HG02678 (cell line): ENCODE measurements at regions not wholly inside any gene's neighbourhood (a gene's known extent, or its start where the extent isn't known, plus 50 kb on each side); places are given as distances from the start of the nearest gene placed in this dataset.

Experiments
- ATAC-seq: cut with Tn5 transposase; IDR thresholded peaks from one replicate; pipeline ENCODE4 v1.9.1; 2021; ENCODE audit warnings: mild to moderate bottlenecking, moderate library complexity; ENCODE audit not compliant: unreplicated experiment

DNA sequence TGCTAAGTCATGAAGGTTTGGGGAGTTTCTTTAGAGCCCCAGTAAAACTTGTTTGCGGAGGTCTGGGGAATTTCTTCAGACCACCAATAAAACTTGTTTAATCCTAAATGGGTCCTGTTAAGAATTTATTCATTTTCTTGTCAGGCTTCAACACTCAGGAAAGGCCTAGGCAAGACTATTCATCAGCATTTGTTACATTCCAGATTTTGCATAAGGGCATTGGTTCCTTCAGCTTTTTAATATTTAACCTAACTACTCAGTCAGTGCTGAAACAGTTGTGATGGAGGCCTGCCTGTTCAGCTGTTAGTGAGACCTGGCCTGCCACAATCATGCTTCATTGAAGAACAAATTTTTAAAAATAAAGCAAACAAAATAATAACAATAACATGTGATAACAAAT, 954.2 kb upstream of the SEMA6D start:
- ATAC-seq = no peak

DNA sequence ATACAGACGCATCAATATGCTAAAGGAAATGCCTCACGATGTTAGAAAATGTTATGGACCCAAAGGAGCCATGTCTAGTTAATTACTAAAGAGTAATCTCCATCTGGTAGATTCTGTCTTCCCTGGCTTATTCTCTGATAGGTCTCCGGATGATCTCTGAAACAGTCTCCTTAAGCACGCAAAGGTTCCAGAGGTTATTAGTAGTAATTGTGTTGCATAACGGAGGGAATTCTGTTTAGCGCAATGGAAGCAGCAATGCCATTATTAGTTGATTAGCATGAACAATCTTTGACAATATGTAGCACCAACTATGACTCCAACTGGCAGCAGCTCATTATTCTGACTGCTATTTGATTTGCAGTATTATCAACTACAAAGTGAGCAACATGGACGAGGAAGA, 952.5 kb upstream of the SEMA6D start:
- ATAC-seq = no peak

DNA sequence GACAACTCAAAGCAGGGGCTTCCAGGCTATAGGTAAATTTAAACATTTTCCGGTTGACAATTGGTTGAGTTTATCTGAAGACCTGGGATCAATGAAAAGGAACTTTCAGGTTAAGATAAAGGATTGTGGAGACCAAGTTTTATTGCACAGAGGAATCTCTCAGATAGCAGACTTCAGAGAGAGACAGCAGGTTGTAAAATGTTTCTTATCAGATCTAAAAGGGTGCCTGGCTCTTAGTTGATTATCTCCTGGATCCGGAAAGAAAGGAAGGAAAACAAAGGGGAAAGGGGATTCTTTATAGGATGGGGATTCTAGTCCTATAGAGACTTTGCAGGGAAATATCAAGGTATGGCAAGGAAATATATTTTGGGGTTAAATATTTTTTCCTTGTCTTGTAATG, 951.3 kb upstream of the SEMA6D start:
- ATAC-seq = no peak

DNA sequence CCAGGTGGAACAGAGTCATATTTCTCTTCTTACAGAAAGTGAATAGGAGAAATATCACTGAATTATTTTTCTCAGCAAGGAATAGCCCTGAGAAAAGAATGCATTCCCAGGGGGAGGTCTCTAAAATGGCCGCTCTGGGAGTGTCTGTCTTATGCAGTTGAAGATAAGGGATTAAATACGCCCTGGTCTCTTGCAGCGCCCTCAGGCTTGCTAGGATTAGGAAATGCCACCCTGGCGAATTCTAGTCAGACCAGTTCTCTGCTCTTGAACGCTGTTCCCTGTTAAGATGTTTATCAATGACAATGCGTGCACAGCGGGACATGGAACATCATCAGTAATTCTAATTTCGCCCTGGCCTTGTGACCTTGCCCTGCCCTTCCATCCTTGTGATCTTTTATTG, 949.0 kb upstream of the SEMA6D start:
- ATAC-seq = no peak

DNA sequence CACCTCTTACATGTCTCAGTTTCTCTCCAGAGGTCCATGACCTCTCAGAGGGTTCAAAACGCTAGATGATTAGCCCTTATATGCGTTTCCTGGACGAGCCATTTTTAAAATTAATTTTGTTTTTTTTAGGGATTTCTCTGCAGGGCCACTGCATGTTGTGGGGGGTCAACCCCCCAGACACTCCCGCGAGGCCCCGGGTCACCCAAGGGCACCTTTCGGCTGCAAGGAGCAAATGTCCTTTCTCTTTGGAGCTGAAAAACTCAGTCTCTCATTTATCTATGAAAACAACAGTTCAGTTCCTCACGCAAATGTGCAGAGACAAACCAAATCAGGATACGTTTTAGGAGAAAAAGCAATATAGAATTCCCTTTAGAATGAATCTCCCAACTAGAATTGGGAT, 944.3 kb upstream of the SEMA6D start:
- no peak for ATAC-seq

DNA sequence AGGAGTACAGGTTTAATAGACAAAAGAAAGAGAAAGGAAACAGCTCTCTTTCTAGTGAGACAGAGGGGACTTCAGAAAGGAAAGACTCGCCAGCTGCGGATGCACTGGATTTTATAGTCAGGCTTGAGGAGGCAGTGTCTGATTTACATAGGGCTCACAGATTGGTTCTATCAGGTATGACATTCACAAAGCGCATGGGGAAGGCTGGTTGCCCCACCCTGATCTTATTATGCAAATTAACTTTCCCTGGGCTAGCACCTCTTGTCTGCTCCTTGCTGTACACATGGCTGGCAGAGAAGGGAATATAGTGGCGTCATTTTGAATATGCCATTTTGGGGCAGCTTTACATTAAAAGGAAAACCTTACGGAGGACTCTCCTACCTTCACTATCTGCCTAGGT, 938.4 kb upstream of the SEMA6D start:
- ATAC-seq = no peak

DNA sequence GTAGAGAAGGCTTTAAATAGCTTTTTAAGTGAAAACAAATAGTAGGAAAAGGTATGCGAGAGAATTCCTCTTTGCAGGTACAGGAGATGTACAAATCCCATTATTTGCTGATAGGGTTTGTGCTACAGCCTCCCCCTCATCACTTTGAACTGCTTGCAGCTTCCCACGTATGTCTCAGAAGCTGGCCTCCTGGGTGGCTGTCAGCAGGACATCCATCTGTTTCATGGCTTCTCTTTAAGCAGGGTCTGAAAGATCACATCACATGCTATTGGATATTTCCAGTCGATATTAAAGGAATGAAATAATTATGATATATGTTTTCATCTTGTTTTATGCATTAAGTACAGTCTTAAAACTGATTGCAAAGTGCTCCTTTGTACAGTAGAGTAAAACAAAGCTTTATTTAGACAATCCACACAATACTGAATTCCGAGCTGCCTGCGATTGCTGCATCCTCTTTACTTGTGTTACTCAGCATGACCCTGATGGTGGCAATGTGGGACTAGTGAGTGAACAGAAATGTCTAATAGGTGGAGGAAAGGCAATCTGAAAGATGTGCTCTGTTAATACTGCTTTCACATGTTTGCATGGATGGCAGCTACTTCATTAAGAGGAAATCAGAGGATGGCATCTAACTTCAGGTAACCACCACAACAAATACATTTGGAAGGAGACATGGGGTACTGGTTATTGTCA, 930.6 kb upstream of the SEMA6D start:
- ATAC-seq = no peak

DNA sequence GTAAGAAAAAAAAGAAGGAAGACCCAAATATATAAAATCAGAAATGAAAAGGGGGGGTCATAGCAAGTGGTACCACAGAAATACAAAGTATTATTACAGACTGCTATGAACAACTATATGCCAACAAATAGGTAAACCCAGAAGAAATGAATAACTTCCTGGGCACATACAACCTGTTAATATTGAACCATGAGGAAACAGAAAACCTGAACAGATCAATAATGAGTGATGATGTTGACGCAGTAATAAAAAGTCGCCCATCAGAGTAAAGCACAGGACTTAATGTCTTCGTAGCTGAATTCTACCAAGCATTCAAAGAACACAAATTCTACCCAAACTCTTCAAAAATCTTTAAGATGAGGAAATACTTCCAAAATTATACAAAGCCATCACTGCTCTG, 921.6 kb upstream of the SEMA6D start:
- no peak for ATAC-seq

DNA sequence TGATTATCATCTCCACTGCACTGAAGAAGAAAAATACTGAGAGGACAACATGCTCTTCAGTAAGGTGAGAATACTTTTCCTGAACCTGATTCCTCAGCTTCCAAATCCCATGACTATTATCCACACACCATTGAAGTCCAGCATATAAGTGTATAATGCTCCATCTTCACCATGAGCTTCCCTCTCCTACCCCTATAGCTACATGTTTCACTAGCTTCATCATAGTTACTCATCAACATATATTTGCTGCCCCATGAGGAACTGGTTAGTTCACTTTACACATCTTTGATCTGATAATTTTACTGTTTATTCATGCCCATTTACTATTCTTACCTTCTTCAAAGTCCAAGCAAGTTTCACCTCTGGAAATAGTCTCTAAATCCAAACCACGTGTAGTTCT, 908.5 kb upstream of the SEMA6D start:
- no peak for ATAC-seq

DNA sequence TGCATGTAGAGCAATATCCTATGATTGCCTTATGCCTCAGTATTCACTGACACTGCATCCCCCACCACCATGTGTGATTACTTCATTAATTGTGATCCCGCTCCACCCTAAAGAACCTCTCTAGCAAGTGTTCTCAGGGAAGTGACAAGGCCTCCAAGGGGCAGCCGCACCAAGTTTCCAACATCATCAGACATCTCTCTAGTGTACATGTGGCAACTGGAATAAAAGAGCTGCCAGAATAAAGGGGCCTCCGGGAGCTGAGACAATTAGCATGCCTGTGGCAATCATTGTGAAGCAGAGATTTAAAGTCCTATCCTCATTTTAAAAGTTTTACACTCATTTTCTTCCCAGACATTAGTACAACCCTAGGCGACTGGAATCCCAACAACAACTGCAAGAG, 902.1 kb upstream of the SEMA6D start:
- ATAC-seq = no peak

DNA sequence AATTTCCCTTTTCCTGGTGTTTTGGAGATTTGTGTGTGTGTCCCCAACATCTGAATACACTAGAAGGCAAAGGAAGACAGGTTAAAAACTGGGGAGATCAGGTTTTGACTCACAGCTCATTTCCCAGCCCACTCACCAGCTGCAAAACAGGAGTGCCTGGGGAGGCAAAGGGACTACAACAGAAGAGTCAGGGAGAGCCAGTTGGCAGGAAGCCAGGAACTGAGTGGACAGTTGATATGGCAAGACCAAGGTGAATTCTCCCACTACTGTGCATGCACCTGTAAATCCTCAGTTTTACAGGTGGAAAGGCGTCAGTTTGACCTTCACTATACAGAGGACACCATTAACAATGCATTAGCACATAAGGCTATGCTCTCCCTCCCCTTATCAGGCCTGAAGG, 901.5 kb upstream of the SEMA6D start:
- no peak for ATAC-seq

DNA sequence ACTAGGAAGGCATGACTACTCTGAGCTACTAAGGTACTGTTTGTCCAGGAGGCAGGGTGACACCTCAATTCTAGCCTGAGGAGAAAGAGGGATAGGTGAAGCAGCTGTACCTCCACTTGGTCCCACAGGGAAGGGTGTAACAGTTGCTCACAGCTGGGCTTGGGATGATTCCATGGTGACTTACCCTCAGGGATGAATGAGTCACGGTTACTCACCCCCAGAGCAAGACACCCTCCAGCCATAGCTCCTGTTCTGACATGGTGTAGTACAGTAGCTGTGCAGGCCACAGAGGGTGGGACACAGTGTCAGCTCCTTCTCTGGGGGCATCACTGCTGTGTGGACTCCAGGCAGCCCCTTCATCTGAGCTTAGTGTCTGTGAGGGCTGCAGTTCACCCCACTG, 868.6 kb upstream of the SEMA6D start:
- ATAC-seq = no peak

DNA sequence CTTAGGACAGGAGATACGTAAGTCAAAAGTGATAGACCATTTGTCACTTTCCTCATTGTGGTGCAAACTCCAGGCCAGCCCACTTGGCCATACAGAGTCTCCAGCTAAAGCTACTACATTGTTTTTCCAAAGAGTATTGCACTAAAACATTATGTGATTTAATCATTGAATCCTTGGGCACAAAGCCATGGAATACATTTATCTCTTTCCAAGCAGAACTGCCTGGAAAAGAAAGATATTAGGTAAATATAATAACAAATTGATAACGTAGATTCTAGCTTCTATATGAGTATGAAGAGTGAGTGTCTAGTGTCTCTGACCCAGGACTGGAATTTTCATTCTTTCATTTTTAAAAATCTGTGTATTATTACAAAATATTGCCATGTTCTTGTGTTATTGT, 863.7 kb upstream of the SEMA6D start:
- no peak for ATAC-seq

DNA sequence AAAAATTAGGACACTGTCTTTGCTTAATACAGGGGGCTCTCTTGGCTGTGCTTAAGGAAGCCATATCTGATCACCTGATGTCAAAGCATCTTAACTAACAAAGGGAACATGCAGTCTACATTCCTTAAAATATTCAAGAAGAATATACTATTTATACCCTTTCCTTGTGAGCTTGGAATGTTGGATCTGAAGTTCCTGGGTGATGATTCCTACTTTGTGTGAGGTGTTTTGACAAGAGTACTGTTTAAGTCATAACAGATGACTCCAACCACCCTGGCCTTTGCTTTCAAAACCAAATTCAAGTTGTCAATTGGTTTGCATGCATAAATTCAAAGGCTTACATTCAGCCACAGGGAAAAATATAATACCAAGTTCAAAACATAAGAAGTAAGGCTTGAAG, 862.7 kb upstream of the SEMA6D start:
- ATAC-seq = no peak

DNA sequence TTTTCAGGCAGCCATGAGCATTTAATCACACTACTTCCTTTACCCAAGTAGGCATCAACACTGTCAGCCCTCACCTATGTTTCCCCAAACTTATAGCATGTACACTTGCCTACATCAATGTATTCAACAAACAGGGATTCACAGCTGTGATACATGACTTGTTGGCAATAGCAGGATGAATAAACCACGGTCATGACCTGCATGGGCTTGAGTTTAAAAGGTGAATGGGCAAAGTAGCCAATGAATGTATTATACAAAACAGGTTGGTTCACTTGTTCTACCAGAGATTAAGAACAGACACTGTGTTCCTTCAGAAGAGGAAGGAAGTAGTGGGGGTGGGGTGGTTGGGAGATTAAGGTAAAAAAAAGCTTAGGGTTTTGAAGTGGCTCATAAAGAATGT, 861.9 kb upstream of the SEMA6D start:
- ATAC-seq = no peak

DNA sequence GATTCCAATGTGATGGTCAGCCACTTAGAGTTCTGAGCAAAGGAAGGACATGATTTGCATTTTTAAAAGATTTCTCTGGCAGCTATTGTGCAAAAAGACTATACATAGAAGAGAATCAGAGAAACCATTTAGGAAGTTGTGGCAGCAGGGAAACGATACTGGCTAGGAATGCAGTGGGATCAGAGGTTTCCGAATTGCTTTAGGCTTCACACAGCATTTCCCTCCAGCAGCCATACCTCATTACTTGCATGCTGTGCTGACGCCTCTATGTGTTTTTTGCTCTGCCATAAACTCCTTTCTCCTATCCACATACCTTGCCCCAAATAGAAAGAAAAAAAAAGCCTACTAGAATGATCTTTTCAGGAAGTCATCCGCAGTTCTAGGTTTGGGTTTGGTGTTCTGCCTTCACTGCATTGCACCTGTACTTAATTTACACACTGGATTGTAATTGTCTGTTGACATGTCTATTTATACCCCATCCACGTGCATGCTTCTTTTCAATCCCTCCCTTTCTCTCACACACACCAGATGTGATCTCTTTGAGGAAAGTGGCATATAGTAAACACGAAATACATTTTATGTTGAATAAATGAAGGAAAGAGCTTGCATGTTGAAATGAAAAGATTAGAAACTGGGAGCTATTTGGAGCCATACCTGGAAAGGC, 860.3 kb upstream of the SEMA6D start:
- no peak for ATAC-seq

DNA sequence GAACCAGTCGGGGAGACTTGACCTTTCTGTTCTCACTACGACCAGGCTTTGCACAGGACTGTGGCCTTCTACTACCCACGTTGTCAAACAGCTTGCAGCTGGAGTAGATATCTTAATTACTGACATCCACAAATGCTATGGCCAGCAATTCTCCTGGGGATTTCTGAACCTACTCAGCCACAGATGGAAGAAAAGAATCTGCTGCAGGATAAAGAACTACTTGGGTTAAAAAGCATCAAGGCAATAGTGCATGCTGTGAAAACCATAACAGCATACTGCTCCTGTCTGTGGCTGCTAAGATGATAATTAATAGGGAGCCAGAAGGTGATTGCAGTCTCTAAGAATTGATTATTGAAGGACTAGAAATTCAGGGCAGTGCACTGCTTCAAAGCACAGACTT, 859.2 kb upstream of the SEMA6D start:
- ATAC-seq = no peak

DNA sequence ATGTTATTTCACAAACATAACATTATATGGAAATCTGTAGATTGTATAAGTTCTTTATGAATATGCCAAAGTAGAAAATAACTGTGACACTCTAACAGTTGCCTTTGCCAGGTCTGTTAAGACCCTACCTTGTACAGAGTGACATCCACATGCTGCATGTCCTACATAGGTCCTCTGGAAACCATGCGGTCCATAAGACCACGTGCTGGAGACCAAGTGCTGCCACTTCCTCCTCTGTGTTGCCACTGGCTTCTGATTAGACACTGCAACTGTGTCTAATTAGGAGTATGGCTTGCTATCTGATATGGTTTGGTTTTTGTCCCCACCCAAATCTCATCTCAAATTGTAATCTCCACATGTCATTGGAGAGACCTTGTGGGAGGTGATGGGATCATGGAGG, 855.5 kb upstream of the SEMA6D start:
- ATAC-seq = no peak

DNA sequence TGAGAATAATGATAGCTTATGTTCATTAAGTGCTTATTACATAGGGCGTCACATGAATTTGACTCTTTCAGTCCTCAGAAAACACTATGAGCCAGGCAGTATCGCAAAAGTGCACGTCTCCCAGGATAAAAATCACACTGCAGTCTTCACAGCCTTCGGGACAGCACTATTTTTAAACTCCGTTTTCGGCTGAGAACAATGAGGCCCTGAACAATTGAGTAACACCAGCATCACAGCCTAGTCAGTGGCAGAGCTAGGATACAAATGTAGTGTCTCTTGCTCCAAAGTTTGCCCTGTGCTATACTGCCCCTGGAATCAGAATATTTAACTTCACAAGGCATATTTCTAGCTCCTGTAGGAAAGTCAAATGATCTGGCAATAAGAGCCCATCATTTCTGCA, 852.1 kb upstream of the SEMA6D start:
- no peak for ATAC-seq

DNA sequence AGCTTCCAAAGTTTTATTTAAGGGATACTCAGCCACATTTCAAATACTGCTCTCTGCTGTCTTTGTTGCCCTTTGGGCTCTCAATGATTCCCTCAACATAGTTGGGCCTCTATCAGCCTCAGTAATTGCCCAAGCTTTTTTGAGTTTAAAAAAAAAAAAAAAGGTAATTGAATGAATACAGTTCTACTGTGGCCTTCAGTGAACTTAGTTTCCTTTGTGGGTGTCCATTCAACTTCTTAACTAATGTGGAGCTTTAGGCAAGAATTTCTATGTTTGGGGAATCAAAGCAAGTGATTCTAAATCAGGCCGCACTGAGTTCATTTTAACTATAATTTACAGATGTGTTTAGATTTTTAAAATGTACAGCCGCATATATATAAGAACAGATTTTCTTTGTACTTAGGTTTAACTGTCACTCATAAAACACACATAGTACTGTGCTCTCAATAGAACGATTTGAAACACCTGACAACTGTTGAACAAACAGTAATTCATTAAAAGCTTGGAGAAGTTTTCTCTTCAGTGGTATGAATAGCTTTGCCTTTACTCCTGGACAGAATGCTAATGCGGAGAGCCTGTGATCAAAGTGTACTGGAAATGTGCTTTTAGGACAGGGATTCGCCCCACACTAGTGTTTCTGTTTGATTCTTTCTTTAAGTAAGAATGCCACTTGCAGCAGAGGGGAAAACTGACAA, 844.9 kb upstream of the SEMA6D start:
- no peak for ATAC-seq

DNA sequence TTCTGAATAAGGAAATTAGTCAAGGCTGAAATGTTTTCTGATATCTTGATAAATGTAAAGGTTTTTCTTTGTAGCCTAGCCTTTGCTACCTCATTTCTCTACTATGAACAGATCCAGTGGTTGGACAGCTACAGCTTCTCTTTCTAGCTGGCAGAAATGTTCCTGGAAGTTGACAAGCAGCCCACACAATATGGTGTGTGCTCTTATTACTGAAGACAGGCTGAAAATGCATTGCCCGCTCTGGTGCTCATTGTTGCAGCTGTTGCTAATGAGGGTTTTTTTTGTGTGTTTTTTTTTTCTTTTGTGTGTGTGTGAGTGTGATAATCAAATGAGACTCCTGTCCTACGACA, 844.3 kb upstream of the SEMA6D start:
- no peak for ATAC-seq

DNA sequence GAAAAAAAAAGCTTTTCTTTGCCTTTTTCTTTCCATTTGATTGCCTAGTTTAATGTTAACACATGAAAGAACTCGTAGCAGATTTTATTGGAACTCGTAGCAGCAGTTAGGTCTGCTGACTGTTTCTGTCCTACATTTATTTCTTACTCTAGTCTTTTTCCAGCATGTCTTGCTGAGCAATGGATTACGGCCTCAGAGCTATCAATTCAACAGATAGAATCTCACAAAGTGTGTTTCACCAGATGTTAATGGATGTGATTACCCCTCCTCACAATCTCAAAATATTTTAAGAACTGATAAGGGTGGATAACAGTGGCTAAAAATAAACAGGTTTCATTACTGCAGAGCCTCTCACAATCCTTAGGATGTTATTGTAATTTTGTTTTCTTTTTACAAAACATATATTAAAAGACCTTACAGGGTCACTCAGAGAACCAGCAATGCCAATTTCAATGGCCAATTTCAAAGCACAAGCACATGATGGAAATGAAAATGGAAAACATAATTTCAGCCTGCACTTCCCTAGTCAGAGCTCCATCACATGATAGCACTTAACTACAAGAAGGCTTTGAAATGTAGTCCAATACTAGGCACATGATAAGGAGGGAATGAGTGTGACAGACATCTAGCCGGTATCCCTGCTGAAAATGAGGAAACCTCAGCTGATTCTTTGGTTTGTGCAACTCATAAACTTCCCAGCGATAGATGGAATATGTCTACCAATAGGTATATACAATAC, 838.1 kb upstream of the SEMA6D start:
- ATAC-seq = no peak
